ENCODE measurements at regions not wholly inside any gene's neighbourhood (a gene's known extent, or its start where the extent isn't known, plus 50 kb on each side); places are given as distances from the start of the nearest gene placed in this dataset.

GRCh38 chr20:12949429-12949980 is 59.3 kb upstream of the SPTLC3 start:
- no peak for TF ChIP-seq CTCF (IDR thresholded peaks at IDR 0.05; ENCODE audit: low read length)
- no peak for TF ChIP-seq EZH2 (IDR thresholded peaks at IDR 0.05; ENCODE audit: borderline replicate concordance, low read length)
